Adrenal gland (tissue), 5 donors: ENCODE measurements at regions not wholly inside any gene's neighbourhood (a gene's known extent, or its start where the extent isn't known, plus 50 kb on each side); places are given as distances from the start of the nearest gene placed in this dataset.

ENCODE experiments used
- POLR2A ChIP-seq, 2 donors: fragments of 450-650 bp; IDR thresholded peaks; one replicate each; pipeline ENCODE4 v1.6.1; 2017; ENCODE audit warnings: antibody characterized with exemption in 2 of 2, mild to moderate bottlenecking in 2 of 2, moderate library complexity in 1 of 2
- TF ChIP-seq, protein P1 (sequence below), 6 experiments: fragments of 450-650 bp in 4 of 6; fragments of 200-600 bp in 2 of 6; sonication (generic) in 1 of 6; IDR thresholded peaks; 1 replicate in 5 of 6; 2 replicates in 1 of 6; pipeline versions ENCODE4 v1.5.1 to v1.8.0; 2016 to 2021; ENCODE audit warnings: antibody characterized with exemption in 6 of 6, mild to moderate bottlenecking in 2 of 6, moderate library complexity in 1 of 6
- donor health status: DM: no; HTN: no; CAD: no.

DNA sequence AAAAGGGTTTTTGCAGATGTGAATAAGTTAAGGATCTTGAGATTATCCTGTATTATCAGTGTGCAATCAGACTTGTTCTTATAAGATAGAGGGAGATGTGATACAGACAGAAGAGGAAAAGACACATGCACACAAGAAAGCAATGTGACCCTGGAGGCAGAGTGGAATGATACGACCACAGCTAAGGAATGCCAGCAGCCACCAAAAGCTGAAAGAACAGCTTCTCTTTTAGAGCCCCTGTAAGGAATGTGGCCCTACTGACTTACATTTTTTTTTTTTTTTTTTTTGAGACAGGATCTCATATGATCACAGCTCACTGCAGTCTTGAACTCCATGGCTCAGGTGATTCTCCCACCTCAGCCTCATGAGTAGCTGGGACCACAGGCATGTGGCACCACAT is 62.3 kb upstream of the CNTNAP4 start:
- TF ChIP-seq, protein P1, sequence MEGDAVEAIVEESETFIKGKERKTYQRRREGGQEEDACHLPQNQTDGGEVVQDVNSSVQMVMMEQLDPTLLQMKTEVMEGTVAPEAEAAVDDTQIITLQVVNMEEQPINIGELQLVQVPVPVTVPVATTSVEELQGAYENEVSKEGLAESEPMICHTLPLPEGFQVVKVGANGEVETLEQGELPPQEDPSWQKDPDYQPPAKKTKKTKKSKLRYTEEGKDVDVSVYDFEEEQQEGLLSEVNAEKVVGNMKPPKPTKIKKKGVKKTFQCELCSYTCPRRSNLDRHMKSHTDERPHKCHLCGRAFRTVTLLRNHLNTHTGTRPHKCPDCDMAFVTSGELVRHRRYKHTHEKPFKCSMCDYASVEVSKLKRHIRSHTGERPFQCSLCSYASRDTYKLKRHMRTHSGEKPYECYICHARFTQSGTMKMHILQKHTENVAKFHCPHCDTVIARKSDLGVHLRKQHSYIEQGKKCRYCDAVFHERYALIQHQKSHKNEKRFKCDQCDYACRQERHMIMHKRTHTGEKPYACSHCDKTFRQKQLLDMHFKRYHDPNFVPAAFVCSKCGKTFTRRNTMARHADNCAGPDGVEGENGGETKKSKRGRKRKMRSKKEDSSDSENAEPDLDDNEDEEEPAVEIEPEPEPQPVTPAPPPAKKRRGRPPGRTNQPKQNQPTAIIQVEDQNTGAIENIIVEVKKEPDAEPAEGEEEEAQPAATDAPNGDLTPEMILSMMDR (IDR thresholded peaks at IDR 0.05), result no peak
- TF ChIP-seq POLR2A (IDR thresholded peaks at IDR 0.05), result no peak
